MCF 10A (cell line): ENCODE measurements at regions not wholly inside any gene's neighbourhood (a gene's known extent, or its start where the extent isn't known, plus 50 kb on each side); places are given as distances from the start of the nearest gene placed in this dataset.
A peak's percentile ranks its signal among the peaks of the same experiment; 100 is the strongest.

ENCODE experiments used
- BruUV-seq: library from RNA; stranded (reverse); fragments of 400-500 nt; replicated peaks from 2 replicates; lab custom pipeline; 2021; lab: Mats Ljungman, UMichigan
- CTCF ChIA-PET: fragments of 300-600 bp; sonication (Branson Sonifier 250); formaldehyde crosslinking; extraction: SDS; loops from one replicate; lab custom pipeline; 2021; ENCODE audit warnings: antibody characterized with exemption, inconsistent platforms; lab: Yijun Ruan, JAX
- POLR2A ChIA-PET: fragments of 300-600, 350-650 bp; sonication (Branson Sonifier 250); formaldehyde crosslinking; extraction: SDS; loops from one replicate; lab custom pipeline; 2020; ENCODE audit warnings: antibody characterized with exemption, inconsistent platforms; lab: Yijun Ruan, JAX
- DNase-seq: peaks from one replicate; pipeline ENCODE4 v3.0.0-alpha.2; 2018; ENCODE audit not compliant: unreplicated experiment
- H3K27ac Mint-ChIP-seq: one replicate; pipeline ENCODE4 v1.8.0; 2022; ENCODE audit warnings: mild to moderate bottlenecking, low read depth, mixed read lengths; ENCODE audit not compliant: unreplicated experiment
- H3K27me3 Mint-ChIP-seq: one replicate; pipeline ENCODE4 v1.8.0; 2022; ENCODE audit warnings: mixed read lengths; ENCODE audit not compliant: insufficient read depth, unreplicated experiment
- H3K36me3 Mint-ChIP-seq: one replicate; pipeline ENCODE4 v1.8.0; 2022; ENCODE audit warnings: mild to moderate bottlenecking, moderate library complexity, mixed read lengths; ENCODE audit not compliant: insufficient read depth, unreplicated experiment
- H3K4me1 Mint-ChIP-seq: one replicate; pipeline ENCODE4 v1.8.0; 2022; ENCODE audit warnings: mixed read lengths; ENCODE audit not compliant: insufficient read depth, unreplicated experiment
- H3K4me3 Mint-ChIP-seq: one replicate; pipeline ENCODE4 v1.8.0; 2022; ENCODE audit warnings: mild to moderate bottlenecking, moderate library complexity, mixed read lengths; ENCODE audit not compliant: unreplicated experiment
- H3K9me3 Mint-ChIP-seq: one replicate; pipeline ENCODE4 v1.8.0; 2022; ENCODE audit warnings: mixed read lengths; ENCODE audit not compliant: unreplicated experiment
- intact Hi-C: fragments of 100-400 bp; cut with micrococcal nuclease; formaldehyde crosslinking; loops from 2 replicates; pipeline ENCODE4 v1.14.1; 2022
- TF ChIP-seq, protein P1 (sequence below): fragments of 200-600 bp; IDR thresholded peaks from one replicate; pipeline ENCODE4 v1.8.0; 2022; ENCODE audit warnings: antibody characterized with exemption, mild to moderate bottlenecking; ENCODE audit not compliant: unreplicated experiment

DNA sequence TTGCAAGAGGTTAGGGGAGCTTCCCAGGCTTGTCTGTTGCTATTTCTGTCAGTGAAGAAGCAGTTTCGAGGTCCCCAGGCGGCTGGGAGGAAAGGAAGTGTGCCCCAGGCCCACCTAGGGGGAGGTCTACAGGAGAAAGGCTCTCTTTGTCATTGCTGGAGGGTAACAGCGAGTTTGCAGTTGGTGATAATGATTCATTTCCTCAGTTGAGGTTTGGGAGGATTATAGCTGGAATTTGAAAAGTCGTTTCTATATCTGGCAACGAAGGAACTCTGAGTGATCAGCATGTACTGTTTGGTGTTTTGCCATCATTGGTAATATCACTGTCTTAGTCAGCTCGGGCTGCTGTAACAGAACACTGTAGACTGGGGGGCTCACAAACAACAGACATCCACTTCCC lies 65.5 kb upstream of the UBE3A start:
- H3K27ac Mint-ChIP-seq = no peak overlapping the region
- H3K27me3 Mint-ChIP-seq = no peaks in the 10 kb centered on the region
- ChIA-PET CTCF (interaction anchor here (0.9 kb wide), 1 partner anchor 10 kb away, joined by 4 read pairs; no protein-coding TSS in a partner anchor), POLR2A (no interaction called here)
- no peaks in the 10 kb centered on the region for H3K4me1 Mint-ChIP-seq
- no peaks in the 10 kb centered on the region for H3K36me3 Mint-ChIP-seq
- no peak for DNase-seq
- peaks cover 16% of the 10 kb centered on the region for H3K9me3 Mint-ChIP-seq
- TF ChIP-seq, protein P1, sequence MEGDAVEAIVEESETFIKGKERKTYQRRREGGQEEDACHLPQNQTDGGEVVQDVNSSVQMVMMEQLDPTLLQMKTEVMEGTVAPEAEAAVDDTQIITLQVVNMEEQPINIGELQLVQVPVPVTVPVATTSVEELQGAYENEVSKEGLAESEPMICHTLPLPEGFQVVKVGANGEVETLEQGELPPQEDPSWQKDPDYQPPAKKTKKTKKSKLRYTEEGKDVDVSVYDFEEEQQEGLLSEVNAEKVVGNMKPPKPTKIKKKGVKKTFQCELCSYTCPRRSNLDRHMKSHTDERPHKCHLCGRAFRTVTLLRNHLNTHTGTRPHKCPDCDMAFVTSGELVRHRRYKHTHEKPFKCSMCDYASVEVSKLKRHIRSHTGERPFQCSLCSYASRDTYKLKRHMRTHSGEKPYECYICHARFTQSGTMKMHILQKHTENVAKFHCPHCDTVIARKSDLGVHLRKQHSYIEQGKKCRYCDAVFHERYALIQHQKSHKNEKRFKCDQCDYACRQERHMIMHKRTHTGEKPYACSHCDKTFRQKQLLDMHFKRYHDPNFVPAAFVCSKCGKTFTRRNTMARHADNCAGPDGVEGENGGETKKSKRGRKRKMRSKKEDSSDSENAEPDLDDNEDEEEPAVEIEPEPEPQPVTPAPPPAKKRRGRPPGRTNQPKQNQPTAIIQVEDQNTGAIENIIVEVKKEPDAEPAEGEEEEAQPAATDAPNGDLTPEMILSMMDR = no peak
- no TSS peak for BruUV-seq
- no peak overlapping the region for H3K4me3 Mint-ChIP-seq
- intact Hi-C loops = no loop called here

DNA sequence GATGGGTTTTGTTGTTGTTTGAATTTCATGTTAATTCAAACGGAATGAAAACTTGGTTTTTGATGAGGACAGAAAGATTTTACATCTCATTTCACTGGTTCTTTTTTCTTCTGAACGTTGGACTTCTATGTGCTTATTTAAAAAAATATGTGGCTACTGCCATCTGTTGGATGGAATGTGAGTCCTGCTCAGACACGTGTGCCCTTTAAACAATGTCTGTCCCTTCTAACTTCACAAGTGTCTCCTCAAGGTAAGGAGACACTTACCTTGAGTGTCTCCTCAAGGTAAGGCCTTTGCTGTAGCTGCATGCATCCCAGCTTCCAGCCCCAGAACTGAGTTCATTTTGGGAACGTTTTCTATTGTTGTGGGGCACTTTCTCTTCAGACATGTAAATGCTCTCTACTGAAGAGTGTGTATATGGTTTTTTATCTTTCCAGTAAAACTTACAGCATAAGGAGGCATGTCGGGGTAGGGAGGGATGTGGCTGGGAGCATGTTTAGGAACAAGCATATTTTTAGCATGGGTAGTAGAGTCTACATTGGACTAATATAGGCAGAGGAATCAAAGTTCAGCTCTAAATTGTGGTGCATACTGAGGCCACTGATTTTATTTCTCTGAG lies 63.1 kb upstream of the UBE3A start:
- Mint-ChIP-seq H3K9me3 (peaks cover 26% of the 10 kb centered on the region), H3K36me3 (no peaks in the 10 kb centered on the region), H3K4me1 (no peaks in the 10 kb centered on the region), H3K27ac (no peak overlapping the region), H3K4me3 (no peak overlapping the region), H3K27me3 (no peaks in the 10 kb centered on the region)
- ChIA-PET POLR2A (interaction anchor here (0.7 kb wide), 1 partner anchor 56 kb away, joined by 4 read pairs; no protein-coding TSS in a partner anchor), CTCF (interaction anchor here (0.6 to 1.7 kb wide), 15 partner anchors 12 to 848 kb away, joined by 3 to 6 read pairs (median 3); partner anchors contain the start of gene UBE3A)
- BruUV-seq = no TSS peak
- TF ChIP-seq, protein P1 = peak; percentile 40
- no peak for DNase-seq
- intact Hi-C loops = no loop called here

DNA sequence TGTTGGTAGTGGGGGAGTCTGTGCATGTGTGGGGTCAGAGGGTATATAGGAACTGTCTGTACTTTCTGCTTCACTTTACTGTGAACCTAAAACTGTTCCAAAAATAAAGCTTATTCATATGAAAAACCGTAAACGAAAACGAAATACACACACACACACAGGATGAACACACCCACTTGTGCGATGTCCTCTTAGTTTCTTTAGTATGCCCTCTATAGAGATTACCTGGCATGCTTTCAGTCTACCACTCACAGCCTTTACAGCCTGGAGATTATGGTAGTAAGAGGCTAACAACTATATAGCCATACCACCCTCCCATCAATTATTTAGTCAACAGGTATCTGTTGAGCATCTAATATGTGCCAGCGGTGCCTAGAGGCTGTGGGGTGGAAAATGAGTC lies 60.0 kb upstream of the UBE3A start:
- H3K36me3 Mint-ChIP-seq = no peaks in the 10 kb centered on the region

DNA sequence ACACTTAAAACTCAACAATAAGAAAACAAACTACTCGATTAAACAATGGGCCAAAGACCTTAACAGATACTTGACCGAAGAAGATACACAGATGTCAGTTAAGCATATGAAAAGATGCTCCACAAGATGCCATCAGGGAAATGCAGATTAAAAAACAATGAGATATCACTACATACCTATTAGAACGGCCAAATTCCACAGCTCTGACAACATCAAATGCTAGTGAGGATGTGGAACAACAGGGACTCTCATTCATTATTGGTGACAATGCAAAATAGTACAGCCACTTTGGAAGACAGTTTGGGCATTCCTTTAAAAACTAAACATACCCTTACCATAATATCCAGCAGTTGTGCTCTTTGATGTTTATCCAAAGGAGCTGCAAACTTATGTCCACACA lies 59.1 kb upstream of the UBE3A start:
- H3K9me3 Mint-ChIP-seq = peaks cover 44% of the 10 kb centered on the region
- POLR2A ChIA-PET = no interaction called here
- intact Hi-C loops = no loop called here
- no peaks in the 10 kb centered on the region for H3K27me3 Mint-ChIP-seq
- H3K36me3 Mint-ChIP-seq = no peaks in the 10 kb centered on the region
- no TSS peak for BruUV-seq
- no peak for DNase-seq
- TF ChIP-seq, protein P1 = no peak
- no peak overlapping the region for H3K4me3 Mint-ChIP-seq
- H3K4me1 Mint-ChIP-seq = no peaks in the 10 kb centered on the region
- H3K27ac Mint-ChIP-seq = no peak overlapping the region
- CTCF ChIA-PET = interaction anchor here (0.9 kb wide), 1 partner anchor 9 kb away, joined by 3 read pairs; no protein-coding TSS in a partner anchor

More for the DNA sequence above, 60.0 kb upstream of the UBE3A start:
- BruUV-seq = no TSS peak
- no peaks in the 10 kb centered on the region for H3K27me3 Mint-ChIP-seq
- H3K27ac Mint-ChIP-seq = no peak overlapping the region
- no peak for DNase-seq
- TF ChIP-seq, protein P1 = no peak
- H3K9me3 Mint-ChIP-seq = peaks cover 39% of the 10 kb centered on the region
- no peak overlapping the region for H3K4me3 Mint-ChIP-seq
- intact Hi-C loops = no loop called here
- POLR2A ChIA-PET = no interaction called here
- CTCF ChIA-PET = no interaction called here
- no peaks in the 10 kb centered on the region for H3K4me1 Mint-ChIP-seq
